ENCODE measurements at regions not wholly inside any gene's neighbourhood (a gene's known extent, or its start where the extent isn't known, plus 50 kb on each side); places are given as distances from the start of the nearest gene placed in this dataset.

DNA sequence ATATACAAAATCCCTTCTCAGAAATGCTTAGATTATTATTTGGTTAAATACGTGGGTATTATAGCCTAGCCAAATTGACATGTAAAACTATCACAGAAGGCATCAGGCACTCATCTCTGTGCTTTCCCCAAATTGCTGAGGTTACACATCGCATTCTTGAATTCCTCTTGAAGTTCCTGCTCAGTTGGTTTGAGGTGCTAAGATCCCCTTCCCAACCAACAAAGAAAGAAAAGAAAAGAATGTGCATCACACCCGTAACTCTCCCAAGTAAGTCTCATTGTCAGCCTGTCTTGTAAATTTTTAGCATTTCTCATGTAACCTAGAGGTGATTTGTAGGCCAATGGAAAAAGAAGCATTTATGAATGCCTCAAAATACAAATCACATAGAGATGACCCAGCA, 539.2 kb upstream of the PRMT6 start:
- DNase-seq: no peak

DNA sequence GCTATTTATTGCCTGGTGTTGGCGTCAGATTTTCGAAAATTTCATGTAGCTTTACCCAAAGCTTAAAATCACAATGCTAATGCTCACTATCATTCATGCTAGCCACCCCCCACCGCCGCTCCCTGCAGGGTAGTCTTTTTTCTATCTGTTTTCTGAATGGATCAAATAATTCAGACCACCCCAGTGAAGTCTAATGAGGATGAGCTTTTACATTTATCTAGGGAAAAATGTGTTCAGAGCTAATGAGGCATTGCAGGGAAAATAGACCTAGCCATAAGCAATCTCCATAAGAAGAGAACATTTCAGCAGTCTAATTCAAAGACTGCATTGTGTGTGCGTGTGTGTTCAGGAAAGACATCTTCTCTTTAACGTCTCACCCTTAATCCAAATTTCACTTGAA, 533.0 kb upstream of the PRMT6 start:
- DNase-seq: no peak

DNA sequence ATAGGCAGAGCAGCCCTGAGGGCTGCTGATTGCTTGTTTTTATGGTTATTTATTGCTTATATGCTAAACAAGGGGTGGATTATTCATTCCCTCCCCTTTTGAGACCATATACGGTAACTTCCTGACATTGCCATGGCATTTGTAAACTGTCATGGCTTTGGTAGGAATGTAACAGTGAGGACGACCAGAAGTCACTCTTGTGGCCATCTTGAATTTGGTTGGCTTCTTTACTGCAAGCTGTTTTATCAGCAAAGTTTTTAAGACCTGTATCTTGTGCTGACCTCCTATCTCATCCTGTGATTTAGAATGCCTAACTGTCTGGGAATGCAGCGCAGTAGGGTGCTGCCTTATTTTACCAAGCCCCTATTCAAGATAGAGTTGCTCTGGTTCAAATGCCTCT, 531.8 kb upstream of the PRMT6 start:
- DNase-seq: no peak

DNA sequence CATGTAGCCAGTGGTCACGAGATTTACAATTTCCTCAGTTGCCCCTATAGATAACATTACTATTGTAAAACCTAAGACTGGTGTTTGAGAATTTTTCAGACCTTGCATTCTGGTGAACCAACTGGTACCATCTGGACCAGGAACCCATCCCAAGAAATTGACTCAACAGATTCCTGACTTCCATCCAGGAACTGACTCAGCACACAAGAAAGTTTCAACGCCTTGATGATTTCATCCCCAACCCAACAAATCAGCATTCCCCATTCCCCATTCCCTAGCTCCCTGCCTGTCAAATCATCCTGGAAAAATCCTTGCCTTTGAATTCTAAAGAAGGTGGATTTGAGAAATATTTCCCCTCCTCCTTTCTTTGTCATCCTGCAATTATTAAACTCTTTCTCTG, 529.8 kb upstream of the PRMT6 start:
- DNase-seq: no peak

GRCh38 chr1:106534612-106535011, 521.9 kb upstream of the PRMT6 start:
- no peak for DNase-seq

DNA sequence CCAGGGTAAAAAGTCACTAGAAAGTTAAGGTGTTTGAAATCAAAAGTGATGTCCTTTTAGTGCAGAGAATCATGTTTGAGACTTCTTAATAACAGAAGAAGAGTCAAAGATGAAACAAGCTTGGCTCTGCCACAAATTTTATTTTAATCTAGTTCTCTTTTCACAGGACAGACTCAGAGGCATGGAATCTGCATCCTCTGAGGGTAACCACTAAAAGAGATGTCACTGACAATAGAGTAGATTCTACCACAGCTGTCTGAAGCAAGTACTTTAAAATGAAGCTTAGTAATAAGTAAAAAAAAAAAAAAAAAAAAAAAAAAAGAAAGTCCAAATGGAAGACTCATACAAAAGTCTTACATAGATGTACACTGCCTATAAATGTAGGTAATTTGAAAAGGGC, 519.7 kb upstream of the PRMT6 start:
- no peak for DNase-seq

DNA sequence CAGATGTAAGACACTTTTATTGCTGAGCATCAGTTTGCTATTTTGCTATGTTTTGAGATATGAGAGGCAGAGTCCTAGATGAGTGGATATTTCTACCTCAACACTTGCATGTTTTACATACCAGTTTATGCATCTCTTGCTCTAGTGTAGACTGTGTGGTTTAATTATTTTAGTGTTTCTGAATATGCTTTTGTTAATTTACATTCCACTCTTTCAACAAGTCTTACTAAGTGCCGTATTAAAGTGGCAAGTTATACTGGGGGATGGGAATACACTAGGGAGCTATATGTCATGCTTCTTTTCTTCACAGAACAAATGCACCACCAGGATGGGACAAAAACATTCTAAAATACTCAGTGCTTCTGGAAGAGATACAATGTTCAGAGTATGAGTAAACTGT, 507.7 kb upstream of the PRMT6 start:
- DNase-seq: no peak

- DNase-seq: no peak
These were observed 502.2 kb upstream of the PRMT6 start for GRCh38 chr1:106554294-106554693.

DNA sequence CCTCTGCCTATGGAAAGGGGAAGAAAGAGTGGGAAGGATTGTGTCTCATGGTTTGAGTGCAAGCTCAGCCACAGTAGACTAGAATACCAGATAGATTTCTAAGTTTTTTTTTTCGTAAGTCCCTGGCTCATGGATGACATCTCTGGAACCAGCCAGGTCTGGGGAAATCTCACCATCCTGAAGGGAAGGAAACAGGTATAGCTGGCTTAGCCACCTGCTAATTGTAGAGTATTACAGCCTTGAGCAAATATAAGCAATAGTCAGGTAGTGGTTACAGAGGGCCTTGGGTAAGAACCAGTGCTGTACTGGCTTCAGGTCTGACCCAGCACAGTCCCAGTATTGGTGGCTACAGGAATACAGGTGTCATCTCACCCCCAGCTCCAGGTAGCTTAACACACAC, 500.9 kb upstream of the PRMT6 start:
- no peak for DNase-seq

GRCh38 chr1:106564192-106564591, 492.3 kb upstream of the PRMT6 start:
- no peak for DNase-seq

GRCh38 chr1:106568201-106568974, 488.1 kb upstream of the PRMT6 start:
- DNase-seq: no peak

- no peak for DNase-seq
These were observed 485.4 kb upstream of the PRMT6 start for GRCh38 chr1:106571109-106571508.

- no peak for DNase-seq
These were observed 472.4 kb upstream of the PRMT6 start for GRCh38 chr1:106584107-106584506.

DNA sequence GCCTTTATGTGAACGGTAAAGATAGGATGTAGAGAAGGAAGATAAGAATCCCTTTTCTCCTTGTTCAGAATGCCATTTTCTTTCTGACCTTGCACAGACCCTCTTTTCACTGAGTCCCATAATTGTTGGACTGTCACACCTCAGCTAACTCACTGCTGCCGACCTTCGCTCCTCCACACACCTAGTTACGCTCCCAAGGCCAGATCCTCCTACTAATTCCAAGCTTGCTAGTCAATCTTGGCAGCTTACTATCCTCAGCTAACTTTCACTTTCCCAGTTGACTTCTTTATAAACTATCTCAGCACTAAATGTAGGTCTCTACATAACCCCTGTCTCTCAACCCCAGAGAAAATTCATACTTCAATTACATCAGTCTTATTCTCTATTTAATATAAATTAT, 471.8 kb upstream of the PRMT6 start:
- DNase-seq: no peak

GRCh38 chr1:106600626-106601025, 455.8 kb upstream of the PRMT6 start:
- DNase-seq: no peak

DNA sequence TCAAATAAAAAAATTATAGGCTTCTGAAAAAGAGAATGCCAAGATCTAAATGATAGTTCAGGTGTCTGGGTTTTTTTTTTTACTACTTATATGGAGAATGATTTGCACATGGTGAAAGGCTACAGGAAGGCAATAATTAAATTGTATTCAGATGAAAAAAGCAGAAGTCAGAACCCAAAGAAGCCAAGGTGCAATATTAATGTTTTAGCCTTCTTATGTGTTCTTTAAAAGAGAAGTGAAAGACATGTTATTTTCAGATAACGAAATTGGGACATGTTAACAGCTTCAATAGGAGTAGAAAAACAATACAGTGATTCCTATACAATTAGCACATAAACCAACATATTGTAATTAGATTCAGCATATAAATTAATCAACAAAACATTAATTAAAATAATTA, 452.9 kb upstream of the PRMT6 start:
- no peak for DNase-seq

DNA sequence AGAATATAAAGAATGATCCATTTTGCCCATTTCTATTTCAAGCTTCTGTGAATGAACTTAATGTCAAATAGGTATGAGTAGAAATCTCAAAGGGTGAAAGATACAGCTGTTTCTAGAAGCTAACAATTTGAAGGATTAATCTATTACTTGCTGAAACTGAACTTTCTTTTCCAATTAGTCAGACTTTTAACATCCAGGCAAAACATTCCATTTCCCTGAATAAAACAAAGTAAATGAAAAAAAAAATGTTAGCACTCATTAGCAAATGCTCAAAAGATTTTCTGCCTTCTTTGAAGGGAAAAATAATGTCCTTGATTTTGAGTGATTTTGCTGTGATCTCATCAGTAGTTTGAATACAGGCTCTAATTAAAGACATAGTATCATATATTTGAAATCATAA, 447.6 kb upstream of the PRMT6 start:
- DNase-seq: no peak

DNA sequence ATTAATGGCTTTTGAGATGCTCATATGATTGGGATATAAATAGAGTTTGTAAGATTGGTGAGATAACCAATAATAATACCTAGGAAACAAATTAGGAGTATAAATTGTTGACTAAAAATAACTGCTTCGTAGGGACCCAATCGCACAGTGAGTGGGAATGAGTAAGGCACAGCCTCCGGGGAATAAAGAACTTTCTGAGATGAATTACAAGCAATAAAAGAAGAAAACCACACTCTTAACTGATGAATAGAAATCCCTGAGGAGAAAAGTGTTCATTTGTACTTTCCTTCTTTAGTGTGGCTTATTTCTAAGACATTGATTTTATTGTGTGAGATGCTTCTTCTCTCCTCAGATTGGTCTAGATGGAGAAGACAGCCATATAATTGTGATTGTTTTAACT, 443.4 kb upstream of the PRMT6 start:
- no peak for DNase-seq

- no peak for DNase-seq
These were observed 442.6 kb upstream of the PRMT6 start for GRCh38 chr1:106613861-106614260.

DNA sequence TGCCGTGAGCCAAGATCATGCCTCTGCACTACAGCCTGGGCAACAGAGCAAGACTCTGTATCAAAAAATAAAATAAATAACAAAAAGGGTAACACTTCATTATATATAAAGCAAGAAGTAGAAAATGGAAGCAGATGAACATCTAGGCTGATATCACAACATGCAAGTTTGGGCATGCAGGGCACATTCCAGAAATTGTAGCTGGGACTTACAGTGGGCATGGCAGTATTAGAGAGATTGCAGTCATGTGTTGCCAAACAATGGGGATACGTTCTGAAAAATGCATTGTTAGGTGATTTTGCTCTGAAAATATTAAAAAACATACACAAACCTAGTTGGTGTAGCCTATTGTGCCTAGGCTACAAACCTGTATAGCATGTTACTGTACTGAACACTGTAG, 441.0 kb upstream of the PRMT6 start:
- no peak for DNase-seq

DNA sequence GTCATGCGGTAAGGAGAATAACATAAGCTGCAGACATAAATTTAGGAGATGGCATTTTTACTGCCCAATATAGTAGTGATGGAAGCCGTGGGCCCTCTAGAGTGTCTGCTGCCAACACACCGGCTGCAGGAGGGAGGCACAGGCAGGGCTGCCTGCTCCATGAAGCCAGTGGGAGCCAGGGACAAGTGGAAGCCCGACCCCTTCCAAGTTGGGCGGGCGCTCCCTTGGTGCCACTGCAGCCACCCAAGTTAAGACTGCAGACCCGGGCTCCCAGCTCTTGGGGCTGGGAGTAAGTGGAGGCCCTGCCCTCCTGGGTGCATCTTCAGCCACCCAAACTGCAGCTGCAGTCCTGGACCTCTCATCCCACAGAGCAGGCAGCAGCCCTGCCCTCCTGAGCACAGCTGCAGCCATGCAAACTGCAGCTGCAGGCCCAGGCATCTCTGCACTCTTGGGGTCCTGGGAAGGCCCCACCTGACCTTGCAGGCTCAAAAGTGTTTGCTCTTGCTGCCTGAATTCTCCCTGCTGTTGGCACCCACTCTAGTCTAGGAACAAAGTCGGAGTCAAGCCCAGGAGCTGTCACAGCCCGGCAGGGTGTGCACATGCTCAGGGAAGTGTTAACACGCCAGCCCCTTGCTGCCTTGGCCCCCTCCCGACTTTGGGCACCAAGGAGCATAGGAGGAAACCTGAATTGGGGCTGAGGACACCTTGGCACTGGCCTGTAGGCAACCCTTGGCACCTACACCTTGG, 437.2 kb upstream of the PRMT6 start:
- no peak for DNase-seq

GRCh38 chr1:106619827-106620134, 436.7 kb upstream of the PRMT6 start:
- DNase-seq: no peak

DNA sequence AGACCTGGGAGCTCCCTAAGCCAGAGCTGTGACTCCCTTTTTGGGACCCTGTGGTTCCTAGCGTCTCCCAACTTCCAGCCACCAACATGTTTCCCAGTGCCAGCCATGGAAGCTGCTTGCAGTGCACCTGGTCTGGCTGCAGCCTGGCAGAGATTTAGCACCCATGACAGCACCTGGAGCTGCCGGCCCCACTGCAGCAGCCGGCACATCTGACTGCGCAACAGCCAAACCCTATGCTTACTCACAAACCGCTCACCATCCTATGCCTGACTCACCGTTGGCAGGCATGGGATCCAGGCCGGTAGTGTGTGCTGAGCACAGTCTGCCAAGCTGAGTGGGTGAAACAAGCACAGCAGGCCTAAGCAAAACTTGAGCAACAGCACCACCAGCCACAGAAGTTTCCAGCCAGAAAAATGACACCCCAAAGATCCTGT, 435.9 kb upstream of the PRMT6 start:
- DNase-seq: peak in 1 of 2 donors; percentile 32

GRCh38 chr1:106621853-106622252, 434.6 kb upstream of the PRMT6 start:
- no peak for DNase-seq

DNA sequence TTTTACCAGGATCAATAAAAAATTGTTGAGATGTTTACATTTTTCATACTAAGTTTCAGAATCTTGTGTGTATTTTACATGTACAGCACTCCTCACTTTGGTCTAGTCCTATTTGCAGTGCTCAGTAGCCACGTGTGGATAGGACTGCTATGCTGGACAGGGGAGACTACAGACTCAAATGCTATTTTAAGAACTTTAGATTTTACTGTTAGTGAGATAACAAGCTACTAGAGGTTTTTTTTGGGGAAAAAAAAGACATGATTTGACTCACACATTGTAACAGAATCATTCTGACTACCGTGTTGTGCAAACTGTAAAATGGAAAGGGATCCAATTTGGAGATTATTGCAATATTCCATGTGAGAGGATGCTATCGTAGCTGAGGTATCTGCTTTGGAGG, 418.9 kb upstream of the PRMT6 start:
- no peak for DNase-seq
